RKO (cell line): ENCODE measurements at regions not wholly inside any gene's neighbourhood (a gene's known extent, or its start where the extent isn't known, plus 50 kb on each side); places are given as distances from the start of the nearest gene placed in this dataset.
"Not testable (repeated sequence)": the region's sequence is repeated elsewhere in the genome, so short reads cannot be mapped to it uniquely, and the experiment has no call there.

ENCODE experiments used
- DNase-seq: peaks from one replicate; pipeline ENCODE4 v3.0.0-alpha.2; 2016; ENCODE audit warnings: low spot score

DNA sequence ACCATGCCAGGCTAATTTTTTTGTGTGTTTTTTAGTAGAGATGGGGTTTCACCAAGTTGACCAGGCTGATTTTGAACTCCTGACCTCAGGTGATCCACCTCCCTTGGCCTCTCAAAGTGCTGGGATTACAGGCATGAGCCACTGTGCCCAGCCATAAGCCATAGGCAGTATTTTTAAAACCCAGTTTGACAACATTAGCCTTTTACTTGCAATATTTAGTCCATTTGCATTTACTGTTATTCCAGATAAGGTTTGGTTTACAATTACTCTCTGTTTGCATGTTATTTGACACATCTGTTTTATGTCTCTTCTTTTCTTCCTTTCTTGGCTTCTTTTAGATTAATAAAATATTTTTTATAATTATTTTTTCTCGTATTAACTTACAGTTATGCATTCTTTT lies 83.6 kb upstream of the EPHB3 start:
- no peak for DNase-seq

DNA sequence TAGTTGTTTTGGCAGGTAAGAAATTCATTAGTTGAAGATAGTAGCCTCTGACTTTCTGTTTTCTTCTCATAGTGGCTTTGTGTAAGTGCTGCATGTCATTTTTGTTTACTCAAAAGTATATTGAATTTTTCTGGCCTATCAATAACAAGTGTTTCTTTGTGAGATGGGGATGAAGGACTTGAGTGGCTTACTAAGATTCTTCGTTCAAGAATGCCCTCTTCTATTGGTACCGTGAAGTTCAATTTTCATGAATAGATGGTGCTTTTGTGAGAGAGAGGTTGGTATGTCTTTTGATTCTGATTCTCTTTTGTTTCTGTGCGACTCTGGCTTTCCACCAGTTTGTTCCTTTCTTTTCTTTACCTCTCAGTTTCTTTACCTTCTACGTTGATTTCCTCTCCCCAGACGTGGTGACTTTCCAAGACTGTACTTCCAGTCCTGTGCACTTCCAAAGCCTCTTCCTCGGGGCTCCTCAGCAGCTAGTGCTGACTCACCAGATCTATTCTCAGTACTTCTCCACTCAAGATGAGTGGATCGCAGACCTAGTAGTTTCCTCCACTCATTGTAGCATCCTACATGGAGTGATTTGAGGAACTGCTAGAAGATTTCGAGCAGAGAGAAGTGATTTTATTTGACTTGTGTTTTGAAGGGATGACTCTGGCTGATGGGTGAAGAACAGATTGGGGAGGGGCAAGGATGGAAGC lies 82.0 kb upstream of the EPHB3 start:
- DNase-seq, result no peak

DNA sequence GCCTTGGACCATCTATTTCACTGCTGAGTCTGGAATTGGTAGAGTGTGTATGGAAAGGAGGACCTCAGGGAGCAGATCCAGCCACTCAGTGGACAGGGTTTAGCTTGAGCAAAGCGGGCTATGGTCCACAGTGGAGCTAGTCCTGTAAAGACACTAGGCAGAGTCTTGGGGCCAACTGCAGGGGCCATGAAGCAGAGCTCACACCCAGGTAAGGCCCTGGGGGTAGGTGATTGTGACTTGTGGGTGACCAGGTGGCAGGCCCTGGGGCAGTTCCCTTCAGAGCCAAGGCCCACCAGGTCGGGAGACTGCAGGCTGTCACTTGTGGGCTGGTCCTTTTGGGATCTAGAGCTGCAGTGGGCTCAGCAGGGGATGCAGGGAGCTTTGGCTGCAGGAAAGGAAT lies 80.8 kb upstream of the EPHB3 start:
- no peak for DNase-seq

DNA sequence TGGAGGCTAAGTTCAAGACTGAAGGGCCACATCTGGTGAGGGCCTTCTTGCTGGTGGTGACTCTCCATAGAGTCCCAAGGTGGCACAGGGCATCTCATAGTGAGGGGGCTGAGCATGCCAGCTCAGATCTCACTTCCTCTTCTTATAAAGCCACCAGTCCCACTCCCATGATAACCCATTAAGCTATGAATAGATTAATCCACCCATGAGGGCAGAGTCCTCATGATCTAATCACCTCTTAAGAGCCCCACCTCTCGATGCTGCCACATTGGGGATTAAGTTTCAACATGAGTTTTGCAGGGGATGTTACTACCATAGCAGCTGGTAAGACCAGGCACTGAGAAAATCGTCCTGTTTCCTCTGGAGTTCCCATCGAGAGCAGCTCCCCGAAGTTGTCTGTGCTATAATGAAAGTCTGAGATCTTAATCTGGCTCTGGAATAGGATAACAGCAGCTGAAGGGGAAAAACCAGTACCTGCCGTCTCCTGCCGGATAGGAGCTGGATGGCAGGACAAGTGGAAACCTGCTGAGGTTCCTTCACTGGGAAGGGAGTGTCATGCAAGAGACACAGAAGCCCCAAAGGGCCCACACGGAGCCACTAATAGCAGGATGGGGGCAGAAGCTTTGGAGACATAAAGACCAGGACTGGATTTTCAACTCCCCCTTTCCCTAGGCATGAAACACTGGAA lies 79.5 kb upstream of the EPHB3 start:
- no peak for DNase-seq

DNA sequence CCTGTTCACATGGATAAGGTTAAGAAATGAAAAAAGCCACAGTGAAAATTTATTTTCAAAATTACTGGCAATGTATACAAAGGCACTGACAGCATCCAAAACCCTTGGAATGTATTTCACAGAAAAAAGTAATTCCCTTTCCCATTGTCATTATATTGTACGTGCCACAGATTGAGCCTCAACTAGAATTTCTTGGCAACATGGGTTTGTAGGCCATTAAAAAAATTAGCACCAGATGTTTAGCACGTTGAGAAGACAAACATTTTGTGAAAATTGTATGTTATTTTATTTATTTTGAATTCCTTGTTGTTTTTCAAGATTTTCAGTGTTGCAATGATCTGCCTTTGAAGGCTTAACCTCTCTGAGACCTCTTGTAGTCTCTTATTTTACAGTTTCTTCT lies 76.3 kb upstream of the EPHB3 start:
- no peak for DNase-seq

DNA sequence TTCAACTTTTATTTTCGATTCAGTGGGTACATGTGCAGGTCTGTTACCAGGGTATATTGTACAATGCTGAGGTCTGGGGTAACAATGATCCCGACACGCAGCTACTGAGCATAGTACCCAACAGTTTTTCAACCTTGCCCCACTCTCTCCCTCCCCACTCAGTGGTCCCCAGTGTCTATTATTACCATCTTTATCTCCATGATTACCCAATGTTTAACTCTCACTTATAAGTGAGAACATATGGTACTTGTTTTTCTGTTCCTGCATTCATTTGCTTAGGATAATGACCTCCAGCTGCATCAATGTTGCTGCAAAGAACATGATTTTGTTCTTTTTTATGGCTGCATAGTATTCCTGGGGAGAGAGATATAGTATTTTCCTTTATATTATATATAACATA lies 75.7 kb upstream of the EPHB3 start:
- no peak for DNase-seq

DNA sequence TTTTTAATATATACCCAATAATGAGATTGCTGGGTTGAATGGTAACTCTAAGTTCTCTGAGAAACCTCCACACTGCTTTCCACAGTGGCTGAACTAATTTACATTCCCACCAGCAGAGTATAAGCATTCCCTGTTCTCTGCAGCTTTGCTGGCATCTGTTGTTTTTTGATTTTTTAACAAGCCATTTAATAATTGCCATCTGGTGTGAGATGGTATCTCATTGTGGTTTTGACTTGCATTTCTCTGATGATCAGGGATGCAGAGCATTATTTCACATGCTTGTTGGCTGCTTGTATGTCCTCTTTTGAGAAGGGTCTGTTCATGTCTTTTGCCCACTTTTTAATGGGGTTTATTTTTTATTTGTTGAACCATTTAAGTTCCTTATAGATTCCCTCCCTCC lies 75.0 kb upstream of the EPHB3 start:
- DNase-seq, result no peak

GRCh38 chr3:184488577-184488976 lies 73.0 kb upstream of the EPHB3 start:
- no peak for DNase-seq

DNA sequence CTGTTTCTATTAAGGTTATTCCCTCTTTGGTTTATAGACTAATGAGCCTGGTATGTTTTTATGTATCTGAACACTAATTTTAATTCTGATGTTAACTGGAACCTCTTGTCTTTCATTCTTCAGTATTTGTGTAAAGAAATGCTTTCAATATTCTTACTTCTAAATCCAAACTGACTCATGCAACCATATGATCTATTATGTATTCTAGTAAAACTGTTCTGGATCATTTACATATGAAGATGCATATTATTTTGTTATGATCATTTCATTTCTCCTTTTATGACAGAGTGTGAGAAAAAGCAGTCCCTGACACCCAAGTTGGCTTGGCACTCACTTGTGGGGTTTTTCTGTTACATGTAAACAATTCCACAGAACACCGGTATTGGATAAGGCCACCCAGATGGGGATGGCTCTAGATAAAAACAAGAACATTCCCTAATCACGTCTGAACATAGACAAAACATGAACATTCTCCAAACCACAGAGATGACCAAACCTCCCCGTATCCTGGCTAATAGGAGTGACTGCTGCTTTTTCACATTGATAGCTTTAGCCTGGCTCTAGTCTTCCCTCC lies 72.2 kb upstream of the EPHB3 start:
- no peak for DNase-seq

GRCh38 chr3:184491011-184491576 lies 70.5 kb upstream of the EPHB3 start:
- no peak for DNase-seq

DNA sequence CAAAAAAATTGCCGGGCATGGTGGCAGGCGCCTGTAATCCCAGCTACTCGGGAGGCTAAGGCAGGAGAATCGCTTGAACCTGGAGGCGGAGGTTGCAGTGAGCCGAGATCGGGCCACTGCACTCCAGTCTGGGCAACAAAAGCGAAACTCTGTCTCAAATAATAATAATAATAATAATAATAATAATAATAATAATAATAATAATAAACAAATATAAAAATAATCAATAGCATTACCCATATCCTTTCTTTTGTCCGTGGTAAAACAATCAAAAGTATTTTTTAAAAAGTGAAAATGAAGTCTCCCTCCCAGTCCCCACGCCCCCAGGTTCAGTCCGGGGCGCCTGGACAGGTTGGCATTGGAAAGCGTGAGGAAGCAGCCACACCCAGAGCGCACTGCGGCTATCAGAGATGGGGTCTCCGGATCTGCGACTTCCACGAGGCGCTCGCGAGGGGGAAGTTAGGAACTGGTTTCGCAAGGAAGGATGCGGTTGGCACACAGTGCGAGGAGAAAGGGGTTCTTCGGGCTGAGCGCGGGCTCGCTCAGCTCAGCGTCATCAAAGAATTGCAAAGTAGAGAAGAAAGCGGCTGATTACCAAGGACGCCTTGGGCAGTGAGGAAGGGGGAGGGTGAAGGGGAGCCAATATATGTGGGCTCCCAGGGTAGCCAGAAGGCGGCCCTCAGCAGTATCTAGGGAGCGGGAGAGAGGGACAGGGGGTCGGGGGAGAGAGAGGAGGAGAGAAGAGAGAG lies 69.5 kb upstream of the EPHB3 start:
- DNase-seq, result no peak

GRCh38 chr3:184496933-184497332 lies 64.7 kb upstream of the EPHB3 start:
- DNase-seq, result no peak

GRCh38 chr3:184497804-184498203 lies 63.8 kb upstream of the EPHB3 start:
- no peak for DNase-seq

DNA sequence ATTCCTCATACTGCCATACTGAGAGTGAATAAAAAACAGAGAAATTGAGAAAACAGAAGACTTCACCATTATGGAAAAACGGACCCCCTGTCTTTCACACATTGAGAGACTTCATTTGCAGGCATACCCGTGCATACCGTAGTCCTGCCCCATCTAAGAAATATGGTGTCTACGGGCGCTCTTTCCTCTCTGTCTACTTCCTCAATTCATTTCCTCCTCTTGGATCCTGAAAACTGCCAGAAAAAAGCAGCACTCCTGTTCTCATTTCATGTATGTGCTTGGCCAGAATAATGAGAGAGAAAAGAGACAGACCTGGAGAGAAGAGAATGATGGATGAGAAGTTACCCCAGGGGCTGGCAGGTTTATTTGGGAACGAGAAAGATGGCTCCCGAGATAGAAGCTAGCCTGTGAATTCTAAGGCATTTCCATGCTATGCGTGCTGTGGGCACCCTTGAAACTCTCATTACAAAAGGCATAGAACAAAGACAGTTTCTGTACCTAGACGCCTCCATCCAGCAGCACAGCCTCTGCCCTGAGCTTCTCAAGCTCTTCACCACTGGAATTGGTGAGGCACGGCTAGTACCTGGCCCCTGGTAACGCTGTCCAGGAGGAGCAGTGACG lies 62.5 kb upstream of the EPHB3 start:
- no peak for DNase-seq

DNA sequence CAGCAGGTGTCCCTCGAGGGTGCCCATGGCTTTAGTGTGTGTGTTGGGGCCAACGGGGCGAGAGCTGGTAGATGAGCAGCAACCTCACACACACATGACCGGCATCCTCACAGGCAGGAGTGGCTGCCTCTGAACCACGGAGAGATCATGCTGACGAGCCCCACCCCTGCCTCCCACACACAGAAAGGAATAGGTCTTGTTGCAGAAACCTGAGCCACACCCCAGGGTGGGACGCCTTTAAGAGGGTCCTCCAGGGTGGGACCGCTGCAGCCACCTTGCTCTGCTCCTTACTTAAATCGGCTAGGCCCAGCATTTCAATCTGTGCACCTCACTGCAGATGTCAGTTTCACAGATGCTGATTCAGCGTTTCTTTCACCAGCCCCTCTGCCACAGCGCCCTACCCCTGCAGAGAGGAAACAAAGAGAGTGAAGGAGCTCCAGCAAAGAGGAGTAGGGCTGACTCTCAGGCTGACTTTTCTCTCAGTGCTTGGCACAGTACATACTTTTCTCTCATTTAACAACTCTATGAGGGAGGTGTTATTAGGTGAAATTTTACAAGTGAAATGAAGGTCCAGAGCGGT lies 61.2 kb upstream of the EPHB3 start:
- DNase-seq, result no peak

DNA sequence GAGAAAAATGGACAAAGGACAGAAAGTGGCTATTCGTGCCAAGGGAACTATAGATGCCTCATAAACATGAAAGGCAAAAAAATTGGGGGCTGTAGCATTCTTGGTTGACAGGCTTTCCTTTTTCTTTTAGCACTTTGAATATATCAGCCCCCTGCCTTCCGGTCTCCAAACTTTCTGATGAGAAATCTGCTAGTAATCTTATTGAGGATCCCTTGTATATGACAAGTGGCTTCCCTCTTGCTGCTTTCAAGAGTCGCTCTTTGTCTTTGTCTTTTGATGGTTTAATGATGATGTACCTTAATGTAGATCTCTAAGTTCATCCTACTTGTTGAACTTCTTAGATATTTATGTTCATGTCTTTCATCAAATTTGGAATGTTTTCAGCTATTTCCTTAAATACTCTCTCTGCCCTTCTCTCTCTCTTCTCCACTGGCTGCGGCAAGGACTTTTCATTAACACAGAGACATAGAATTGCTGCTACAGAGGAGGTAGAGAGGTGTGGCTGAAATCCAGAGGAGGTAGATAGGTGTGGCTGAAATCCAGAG lies 59.4 kb upstream of the EPHB3 start:
- no peak for DNase-seq

- not testable (repeated sequence) for DNase-seq
Observed at GRCh38 chr3:184502841-184503240, 58.7 kb upstream of the EPHB3 start.

DNA sequence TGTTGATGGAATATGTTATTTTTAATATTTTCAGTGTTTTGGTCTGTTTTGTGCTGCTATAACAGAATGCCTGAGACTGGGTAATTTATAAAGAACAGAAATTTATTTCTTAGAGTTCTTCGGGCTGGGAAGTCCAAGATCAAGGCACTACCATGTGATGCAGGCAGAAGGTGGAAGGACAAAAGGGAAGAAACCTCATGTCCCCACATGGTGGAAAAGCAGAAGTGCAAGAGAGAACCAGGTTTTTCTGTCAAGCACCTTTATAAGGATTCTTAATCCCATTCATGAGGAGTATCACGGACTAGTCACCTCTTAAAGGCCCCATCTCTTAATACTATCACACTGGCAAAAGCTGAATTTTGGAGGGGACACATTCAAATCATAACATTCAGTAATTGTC lies 57.9 kb upstream of the EPHB3 start:
- DNase-seq, result no peak

- no peak for DNase-seq
Observed at GRCh38 chr3:184505076-184505878, 56.3 kb upstream of the EPHB3 start.

DNA sequence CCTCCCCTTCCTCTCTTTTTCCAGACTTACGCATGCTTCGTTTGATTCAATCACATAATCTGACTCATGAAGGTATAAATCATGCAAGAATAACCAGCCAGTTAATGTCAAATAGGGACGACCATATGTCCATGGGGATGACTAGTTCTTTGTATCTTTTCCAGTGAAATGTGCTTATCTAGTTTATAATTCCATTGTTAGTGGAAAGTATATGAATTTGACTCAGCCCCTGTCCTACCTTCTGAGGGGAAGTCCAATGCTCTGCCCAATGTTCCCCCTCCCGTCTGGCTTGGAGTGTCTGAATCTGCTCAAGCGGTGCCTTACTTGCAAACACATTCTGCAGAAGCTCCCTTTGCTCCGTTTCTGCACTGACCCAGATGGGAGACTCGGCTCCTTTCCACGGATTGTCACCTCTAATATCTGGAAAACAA lies 55.0 kb upstream of the EPHB3 start:
- DNase-seq, result no peak

DNA sequence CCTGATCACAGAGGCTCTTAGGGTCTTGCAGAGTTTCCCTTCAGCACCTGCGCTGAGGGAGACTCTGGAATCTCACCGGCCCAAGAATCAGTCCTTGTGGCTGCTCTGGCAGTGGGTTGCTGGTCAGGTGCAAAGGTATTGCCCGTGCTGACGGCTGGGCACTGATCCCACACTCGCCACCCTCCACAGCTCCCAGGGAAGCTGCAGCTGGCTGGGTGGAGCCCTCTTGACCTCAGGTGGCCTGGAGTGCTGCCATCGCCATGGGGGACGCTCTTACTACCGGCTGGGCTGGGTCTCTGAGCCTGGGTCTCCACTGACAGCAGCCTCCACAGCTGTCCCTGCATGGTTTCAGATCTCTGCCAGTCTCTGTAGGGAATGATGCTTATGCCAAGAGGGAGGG lies 52.6 kb upstream of the EPHB3 start:
- DNase-seq, result no peak
